BLaER1 (cell line): ENCODE measurements at regions not wholly inside any gene's neighbourhood (a gene's known extent, or its start where the extent isn't known, plus 50 kb on each side); places are given as distances from the start of the nearest gene placed in this dataset.
"Not testable (repeated sequence)": the region's sequence is repeated elsewhere in the genome, so short reads cannot be mapped to it uniquely, and the experiment has no call there.

Experiments used
- H3K27ac ChIP-seq: shearing (Covaris generic); formaldehyde crosslinking; 2 replicates; pipeline ENCODE4 v1.8.1; 2022
- H3K27me3 ChIP-seq: shearing (Covaris generic); formaldehyde crosslinking; 2 replicates; pipeline ENCODE4 v1.8.1; 2022
- H3K36me3 ChIP-seq: shearing (Covaris generic); formaldehyde crosslinking; 2 replicates; pipeline ENCODE4 v1.8.1; 2022
- H3K4me1 ChIP-seq: shearing (Covaris generic); formaldehyde crosslinking; 2 replicates; pipeline ENCODE4 v1.8.1; 2022
- H3K4me2 ChIP-seq: shearing (Covaris generic); formaldehyde crosslinking; 2 replicates; pipeline ENCODE4 v1.8.1; 2022
- H3K4me3 ChIP-seq: shearing (Covaris generic); formaldehyde crosslinking; 2 replicates; pipeline ENCODE4 v1.8.1; 2022
- H3K9ac ChIP-seq: shearing (Covaris generic); formaldehyde crosslinking; 2 replicates; pipeline ENCODE4 v1.8.1; 2022
- H3K9me3 ChIP-seq: shearing (Covaris generic); formaldehyde crosslinking; 2 replicates; pipeline ENCODE4 v1.8.1; 2022
- H4K20me1 ChIP-seq: shearing (Covaris generic); formaldehyde crosslinking; 2 replicates; pipeline ENCODE4 v1.8.1; 2022

DNA sequence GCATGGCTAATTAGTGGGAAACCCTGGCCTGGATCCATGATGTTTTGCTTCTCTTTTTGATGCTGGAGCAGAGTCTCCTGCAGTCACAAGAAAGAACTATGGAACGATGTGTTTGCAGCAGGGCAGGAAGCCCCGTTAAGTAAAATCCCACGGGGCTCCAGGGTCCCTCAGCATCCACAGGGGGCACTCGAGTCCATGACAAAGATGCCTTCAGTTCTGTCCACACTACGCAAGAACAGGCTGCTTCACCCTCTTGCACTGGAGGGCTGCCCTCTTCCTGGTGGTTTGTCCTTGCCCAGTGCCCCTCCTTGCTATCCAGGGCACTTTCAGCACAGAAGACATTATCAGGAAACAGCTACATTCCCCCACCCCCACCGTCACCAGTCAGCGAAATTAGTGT, 196.9 kb downstream of the POTED start:
- H3K9me3 ChIP-seq, H3K4me2 ChIP-seq, H3K4me3 ChIP-seq, H3K4me1 ChIP-seq, H4K20me1 ChIP-seq, H3K27me3 ChIP-seq, H3K9ac ChIP-seq, H3K36me3 ChIP-seq, H3K27ac ChIP-seq: not testable (repeated sequence)

DNA sequence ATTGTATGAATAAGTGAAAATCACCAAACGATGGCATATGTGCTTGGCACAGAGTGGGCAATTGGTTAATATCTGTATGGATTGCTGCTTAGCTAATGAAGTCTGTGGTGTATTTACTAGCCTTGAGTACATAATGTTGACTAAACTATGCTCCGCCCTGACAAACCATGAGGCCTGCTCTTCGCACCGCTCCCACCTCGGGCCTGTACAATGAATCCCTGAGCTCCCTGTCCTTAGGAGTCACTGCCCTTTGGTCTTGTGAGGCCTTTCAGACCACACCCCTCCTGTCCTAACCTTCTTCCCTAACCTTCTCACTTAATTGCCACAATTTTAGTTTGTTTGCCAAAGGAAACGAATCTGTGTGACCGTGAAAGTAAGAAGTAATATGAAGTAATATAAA, 193.2 kb downstream of the POTED start:
- not testable (repeated sequence) for H3K4me2 ChIP-seq, H3K36me3 ChIP-seq, H3K27me3 ChIP-seq, H3K4me3 ChIP-seq, H3K9me3 ChIP-seq, H4K20me1 ChIP-seq, H3K27ac ChIP-seq, H3K4me1 ChIP-seq, H3K9ac ChIP-seq
